Uterus (tissue), 2 donors: ENCODE measurements at regions not wholly inside any gene's neighbourhood (a gene's known extent, or its start where the extent isn't known, plus 50 kb on each side); places are given as distances from the start of the nearest gene placed in this dataset.

Experiments
- POLR2A ChIP-seq, 2 donors: fragments of 450-650 bp; IDR thresholded peaks; one replicate each; pipeline ENCODE4 v1.6.1; 2016; ENCODE audit warnings: antibody characterized with exemption in 2 of 2, mild to moderate bottlenecking in 1 of 2, moderate library complexity in 1 of 2
- TF ChIP-seq, protein P1 (sequence below), 4 experiments: fragments of 200-600 bp in 2 of 4; fragments of 450-650 bp in 2 of 4; sonication (generic) in 2 of 4; IDR thresholded peaks; one replicate each; pipeline ENCODE4 v1.5.1; 2016 to 2019; ENCODE audit warnings: antibody characterized with exemption in 4 of 4, mild to moderate bottlenecking in 2 of 4, moderate library complexity in 1 of 4

DNA sequence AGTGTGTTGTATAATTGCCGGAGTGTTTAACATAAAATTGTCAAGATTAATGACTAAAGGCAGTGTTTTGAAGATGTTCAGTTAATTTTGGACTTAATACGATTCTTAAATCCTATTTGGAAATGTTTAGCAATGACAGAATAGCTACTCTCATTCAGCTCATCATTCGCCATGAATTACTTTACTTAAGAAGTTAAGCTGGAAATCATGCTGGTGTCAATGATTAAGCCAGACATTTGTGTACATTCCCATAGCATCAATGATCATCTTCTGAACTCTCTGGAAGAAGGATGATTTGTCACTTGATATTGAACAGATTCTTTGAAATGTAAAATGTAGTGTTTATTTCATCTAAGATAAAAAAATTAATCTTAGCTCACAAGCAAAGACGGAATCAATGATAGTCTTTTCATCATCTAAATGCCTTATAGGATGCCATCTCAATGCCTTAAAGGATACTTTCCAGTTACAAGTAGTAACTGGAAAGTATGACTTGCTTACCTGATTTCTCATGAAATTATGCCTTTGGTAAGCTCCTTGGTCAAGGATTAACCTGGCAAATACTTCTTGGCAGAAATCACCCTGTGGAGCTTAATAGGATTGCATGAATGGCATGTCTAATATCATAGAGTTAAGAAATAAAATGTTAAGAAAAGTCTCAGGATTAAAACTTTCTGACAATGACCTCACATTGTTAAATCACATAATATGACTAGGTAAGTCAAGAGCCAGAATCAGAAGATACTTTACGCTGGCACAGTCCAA, 515.5 kb upstream of the AGA start:
- TF ChIP-seq, protein P1, sequence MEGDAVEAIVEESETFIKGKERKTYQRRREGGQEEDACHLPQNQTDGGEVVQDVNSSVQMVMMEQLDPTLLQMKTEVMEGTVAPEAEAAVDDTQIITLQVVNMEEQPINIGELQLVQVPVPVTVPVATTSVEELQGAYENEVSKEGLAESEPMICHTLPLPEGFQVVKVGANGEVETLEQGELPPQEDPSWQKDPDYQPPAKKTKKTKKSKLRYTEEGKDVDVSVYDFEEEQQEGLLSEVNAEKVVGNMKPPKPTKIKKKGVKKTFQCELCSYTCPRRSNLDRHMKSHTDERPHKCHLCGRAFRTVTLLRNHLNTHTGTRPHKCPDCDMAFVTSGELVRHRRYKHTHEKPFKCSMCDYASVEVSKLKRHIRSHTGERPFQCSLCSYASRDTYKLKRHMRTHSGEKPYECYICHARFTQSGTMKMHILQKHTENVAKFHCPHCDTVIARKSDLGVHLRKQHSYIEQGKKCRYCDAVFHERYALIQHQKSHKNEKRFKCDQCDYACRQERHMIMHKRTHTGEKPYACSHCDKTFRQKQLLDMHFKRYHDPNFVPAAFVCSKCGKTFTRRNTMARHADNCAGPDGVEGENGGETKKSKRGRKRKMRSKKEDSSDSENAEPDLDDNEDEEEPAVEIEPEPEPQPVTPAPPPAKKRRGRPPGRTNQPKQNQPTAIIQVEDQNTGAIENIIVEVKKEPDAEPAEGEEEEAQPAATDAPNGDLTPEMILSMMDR (IDR thresholded peaks at IDR 0.05) = no peak
- TF ChIP-seq POLR2A (IDR thresholded peaks at IDR 0.05) = no peak
